ENCODE measurements at regions not wholly inside any gene's neighbourhood (a gene's known extent, or its start where the extent isn't known, plus 50 kb on each side); places are given as distances from the start of the nearest gene placed in this dataset.

DNA sequence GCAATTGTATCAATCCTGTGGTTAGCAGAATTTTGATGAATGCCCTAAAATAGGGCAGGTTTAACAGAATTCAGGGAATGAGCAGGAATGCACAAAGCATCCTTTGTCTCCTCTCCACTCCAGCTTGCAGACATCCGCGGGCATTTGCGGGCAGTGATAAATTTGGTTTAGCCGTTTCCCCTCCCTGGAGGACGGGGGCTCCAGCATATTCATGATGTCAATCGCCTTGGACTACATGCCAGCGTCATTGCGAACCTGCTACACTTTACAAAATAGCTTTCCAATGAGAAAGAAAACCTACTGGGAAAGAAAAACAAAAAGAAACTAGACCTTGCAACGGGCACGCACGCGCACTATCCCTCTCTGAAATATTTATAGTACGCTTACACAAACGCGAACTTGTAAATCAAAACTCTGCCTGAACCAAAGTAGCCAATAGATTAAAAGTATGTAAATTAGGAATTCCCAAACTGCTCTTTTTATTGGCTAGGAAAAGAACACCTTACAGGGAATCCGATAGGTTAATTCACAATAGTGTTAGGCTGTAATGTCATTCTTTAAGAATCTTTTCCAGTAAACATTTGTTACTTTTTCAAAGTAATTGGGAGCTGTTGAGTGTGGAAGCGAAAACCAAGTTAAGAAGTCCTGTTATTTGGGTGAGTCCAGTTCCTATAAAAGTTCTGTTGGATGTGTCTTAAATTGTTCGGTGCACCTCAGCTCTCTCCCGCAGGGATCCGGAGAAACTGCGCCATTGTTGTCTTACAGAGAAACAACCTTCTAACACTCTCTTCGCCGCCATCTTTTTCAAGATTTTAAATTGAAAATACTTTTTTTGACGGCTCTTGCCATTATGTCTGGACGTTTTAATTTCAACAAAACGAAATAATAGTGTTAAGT, 136.7 kb downstream of the HFE start:
- H3K4me1 Mint-ChIP-seq (ENCODE audit: unreplicated experiment): peaks cover 16% of the 10 kb centered on the region
- TF ChIP-seq, protein P1, sequence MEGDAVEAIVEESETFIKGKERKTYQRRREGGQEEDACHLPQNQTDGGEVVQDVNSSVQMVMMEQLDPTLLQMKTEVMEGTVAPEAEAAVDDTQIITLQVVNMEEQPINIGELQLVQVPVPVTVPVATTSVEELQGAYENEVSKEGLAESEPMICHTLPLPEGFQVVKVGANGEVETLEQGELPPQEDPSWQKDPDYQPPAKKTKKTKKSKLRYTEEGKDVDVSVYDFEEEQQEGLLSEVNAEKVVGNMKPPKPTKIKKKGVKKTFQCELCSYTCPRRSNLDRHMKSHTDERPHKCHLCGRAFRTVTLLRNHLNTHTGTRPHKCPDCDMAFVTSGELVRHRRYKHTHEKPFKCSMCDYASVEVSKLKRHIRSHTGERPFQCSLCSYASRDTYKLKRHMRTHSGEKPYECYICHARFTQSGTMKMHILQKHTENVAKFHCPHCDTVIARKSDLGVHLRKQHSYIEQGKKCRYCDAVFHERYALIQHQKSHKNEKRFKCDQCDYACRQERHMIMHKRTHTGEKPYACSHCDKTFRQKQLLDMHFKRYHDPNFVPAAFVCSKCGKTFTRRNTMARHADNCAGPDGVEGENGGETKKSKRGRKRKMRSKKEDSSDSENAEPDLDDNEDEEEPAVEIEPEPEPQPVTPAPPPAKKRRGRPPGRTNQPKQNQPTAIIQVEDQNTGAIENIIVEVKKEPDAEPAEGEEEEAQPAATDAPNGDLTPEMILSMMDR (IDR thresholded peaks at IDR 0.05; ENCODE audit: unreplicated experiment): no peak
- no peak for DNase-seq (ENCODE audit: low spot score)
- no peak overlapping the region for H3K27ac Mint-ChIP-seq (ENCODE audit: unreplicated experiment)
- H3K36me3 Mint-ChIP-seq (ENCODE audit: low read depth, unreplicated experiment): no peaks in the 10 kb centered on the region
- H3K27me3 Mint-ChIP-seq (ENCODE audit: unreplicated experiment): no peaks in the 10 kb centered on the region
- H3K4me3 Mint-ChIP-seq (ENCODE audit: unreplicated experiment): no peak overlapping the region
- no peaks in the 10 kb centered on the region for H3K9me3 Mint-ChIP-seq (ENCODE audit: unreplicated experiment)

DNA sequence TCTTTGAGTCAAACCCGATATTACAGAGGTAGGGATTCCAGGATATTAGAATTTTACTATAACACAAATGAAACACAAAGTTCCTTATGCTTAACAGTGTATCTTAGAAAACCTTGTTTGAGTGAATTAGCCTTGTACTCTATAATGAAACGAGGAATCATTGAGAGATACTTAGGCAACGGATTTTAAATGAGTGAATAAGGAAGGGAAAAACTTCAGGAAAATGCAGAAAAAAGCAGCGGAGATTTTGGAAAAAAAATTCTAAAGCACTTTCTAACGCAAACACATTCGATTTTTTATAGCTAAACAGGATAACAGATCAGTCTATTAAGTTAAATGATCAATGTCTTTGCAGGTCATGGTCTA, 137.3 kb downstream of the HFE start:
- Mint-ChIP-seq H3K27ac (ENCODE audit: unreplicated experiment) (no peak overlapping the region), H3K4me1 (ENCODE audit: unreplicated experiment) (peaks cover 15% of the 10 kb centered on the region), H3K27me3 (ENCODE audit: unreplicated experiment) (no peaks in the 10 kb centered on the region), H3K36me3 (ENCODE audit: low read depth, unreplicated experiment) (no peaks in the 10 kb centered on the region), H3K9me3 (ENCODE audit: unreplicated experiment) (no peaks in the 10 kb centered on the region), H3K4me3 (ENCODE audit: unreplicated experiment) (no peak overlapping the region)
- TF ChIP-seq, protein P1 (IDR thresholded peaks at IDR 0.05; ENCODE audit: unreplicated experiment): no peak
- no peak for DNase-seq (ENCODE audit: low spot score)

DNA sequence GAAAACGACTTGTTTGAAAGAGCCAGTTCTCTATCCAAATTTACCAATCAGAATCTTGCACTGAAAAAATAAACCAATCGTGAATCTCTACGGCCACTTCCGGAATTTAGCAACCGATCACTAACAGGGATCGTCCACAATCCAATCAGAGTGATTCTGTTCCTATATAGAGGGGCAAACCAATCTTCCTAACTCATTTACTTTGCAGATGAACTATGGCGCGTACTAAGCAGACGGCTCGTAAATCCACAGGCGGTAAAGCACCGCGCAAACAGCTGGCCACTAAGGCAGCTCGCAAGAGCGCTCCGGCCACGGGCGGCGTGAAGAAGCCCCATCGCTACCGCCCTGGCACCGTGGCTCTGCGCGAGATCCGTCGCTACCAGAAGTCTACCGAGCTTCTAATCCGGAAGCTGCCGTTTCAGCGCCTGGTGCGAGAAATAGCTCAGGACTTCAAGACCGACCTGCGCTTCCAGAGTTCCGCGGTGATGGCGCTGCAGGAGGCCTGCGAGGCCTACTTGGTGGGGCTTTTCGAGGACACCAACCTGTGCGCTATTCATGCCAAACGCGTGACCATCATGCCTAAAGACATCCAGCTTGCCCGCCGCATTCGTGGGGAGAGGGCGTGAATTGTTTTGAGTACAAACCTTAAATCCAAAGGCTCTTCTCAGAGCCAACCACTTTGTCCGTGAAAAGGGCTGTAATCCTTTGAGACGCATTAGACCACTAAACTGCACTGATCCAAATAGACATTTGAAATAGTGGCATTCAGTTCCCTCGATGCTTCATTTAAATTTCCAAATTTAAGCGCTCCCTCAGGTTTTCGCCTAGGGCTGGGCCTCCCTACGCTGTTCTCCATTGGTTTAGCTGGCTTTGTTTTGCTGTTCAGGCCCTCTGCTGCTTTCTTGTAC, 138.0 kb downstream of the HFE start:
- no peaks in the 10 kb centered on the region for H3K9me3 Mint-ChIP-seq (ENCODE audit: unreplicated experiment)
- TF ChIP-seq, protein P1 (IDR thresholded peaks at IDR 0.05; ENCODE audit: unreplicated experiment): no peak
- no peak overlapping the region for H3K27ac Mint-ChIP-seq (ENCODE audit: unreplicated experiment)
- peaks cover 8% of the 10 kb centered on the region for H3K4me1 Mint-ChIP-seq (ENCODE audit: unreplicated experiment)
- H3K4me3 Mint-ChIP-seq (ENCODE audit: unreplicated experiment): no peak overlapping the region
- H3K36me3 Mint-ChIP-seq (ENCODE audit: low read depth, unreplicated experiment): no peaks in the 10 kb centered on the region
- no peaks in the 10 kb centered on the region for H3K27me3 Mint-ChIP-seq (ENCODE audit: unreplicated experiment)
- DNase-seq (ENCODE audit: low spot score): no peak

DNA sequence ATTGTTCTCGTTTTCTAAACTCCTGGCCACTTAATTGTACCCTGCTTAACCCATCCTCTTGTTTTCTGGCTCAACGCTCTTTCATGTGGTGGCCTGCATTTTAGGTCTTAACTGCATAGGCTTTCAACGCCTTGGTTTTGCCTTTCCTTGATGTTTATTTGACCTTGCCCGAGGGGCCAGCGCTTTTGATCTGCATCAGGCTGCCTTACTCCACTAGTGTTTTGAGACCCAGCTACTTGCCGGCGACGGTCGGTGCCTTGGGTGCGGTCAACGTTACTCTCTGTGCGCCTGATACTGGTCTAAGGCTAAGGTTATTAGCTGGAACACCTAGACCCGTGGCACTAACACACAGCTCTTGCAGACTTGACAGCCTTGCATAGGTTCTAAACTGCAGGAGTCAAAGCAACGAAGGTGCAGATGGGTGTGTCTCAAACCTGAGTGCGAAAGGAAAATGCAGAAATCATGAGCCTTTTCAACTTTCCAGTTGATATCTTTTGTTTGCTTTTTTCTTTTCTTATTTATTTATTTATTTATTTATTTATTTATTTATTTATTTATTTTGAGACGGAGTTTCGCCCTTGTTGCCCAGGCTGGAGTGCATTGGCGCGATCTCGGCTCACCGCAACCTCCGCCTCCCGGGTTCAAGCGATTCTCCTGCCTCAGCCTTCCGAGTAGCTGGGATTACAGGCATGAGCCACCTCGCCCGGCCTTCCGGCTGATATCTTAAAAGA, 138.8 kb downstream of the HFE start:
- Mint-ChIP-seq H3K27me3 (ENCODE audit: unreplicated experiment) (no peaks in the 10 kb centered on the region), H3K4me1 (ENCODE audit: unreplicated experiment) (peaks cover 5% of the 10 kb centered on the region), H3K36me3 (ENCODE audit: low read depth, unreplicated experiment) (no peaks in the 10 kb centered on the region), H3K9me3 (ENCODE audit: unreplicated experiment) (no peaks in the 10 kb centered on the region), H3K27ac (ENCODE audit: unreplicated experiment) (no peak overlapping the region), H3K4me3 (ENCODE audit: unreplicated experiment) (no peak overlapping the region)
- TF ChIP-seq, protein P1 (IDR thresholded peaks at IDR 0.05; ENCODE audit: unreplicated experiment): no peak
- no peak for DNase-seq (ENCODE audit: low spot score)
